ENCODE measurements at regions not wholly inside any gene's neighbourhood (a gene's known extent, or its start where the extent isn't known, plus 50 kb on each side); places are given as distances from the start of the nearest gene placed in this dataset.

- Histone ChIP-seq H3K4me1 (ENCODE audit: insufficient read depth, low read length, poor library complexity, severe bottlenecking) (no peaks in the 10 kb centered on the region), H3K4me3 (ENCODE audit: low read depth, low read length, poor library complexity, severe bottlenecking) (no peak overlapping the region), H3K27me3 (replicated peaks; ENCODE audit: insufficient read depth, low read depth, low read length, poor library complexity) (no peaks in the 10 kb centered on the region), H3K36me3 (ENCODE audit: insufficient read depth, low read length, poor library complexity, severe bottlenecking) (no peaks in the 10 kb centered on the region), H3K9me3 (ENCODE audit: low read depth, low read length, poor library complexity, severe bottlenecking) (no peaks in the 10 kb centered on the region), H3K27ac (ENCODE audit: low read depth, low read length, poor library complexity, severe bottlenecking) (no peak overlapping the region)
- no TSS peak for BruUV-seq (replicated peaks)
- CTCF ChIA-PET, result no interaction called here
- TF ChIP-seq, protein P1, sequence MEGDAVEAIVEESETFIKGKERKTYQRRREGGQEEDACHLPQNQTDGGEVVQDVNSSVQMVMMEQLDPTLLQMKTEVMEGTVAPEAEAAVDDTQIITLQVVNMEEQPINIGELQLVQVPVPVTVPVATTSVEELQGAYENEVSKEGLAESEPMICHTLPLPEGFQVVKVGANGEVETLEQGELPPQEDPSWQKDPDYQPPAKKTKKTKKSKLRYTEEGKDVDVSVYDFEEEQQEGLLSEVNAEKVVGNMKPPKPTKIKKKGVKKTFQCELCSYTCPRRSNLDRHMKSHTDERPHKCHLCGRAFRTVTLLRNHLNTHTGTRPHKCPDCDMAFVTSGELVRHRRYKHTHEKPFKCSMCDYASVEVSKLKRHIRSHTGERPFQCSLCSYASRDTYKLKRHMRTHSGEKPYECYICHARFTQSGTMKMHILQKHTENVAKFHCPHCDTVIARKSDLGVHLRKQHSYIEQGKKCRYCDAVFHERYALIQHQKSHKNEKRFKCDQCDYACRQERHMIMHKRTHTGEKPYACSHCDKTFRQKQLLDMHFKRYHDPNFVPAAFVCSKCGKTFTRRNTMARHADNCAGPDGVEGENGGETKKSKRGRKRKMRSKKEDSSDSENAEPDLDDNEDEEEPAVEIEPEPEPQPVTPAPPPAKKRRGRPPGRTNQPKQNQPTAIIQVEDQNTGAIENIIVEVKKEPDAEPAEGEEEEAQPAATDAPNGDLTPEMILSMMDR (conservative IDR thresholded peaks at IDR 0.05; ENCODE audit: low read depth, low read length), result no peak
- TF ChIP-seq EZH2 (IDR thresholded peaks at IDR 0.05; ENCODE audit: borderline replicate concordance, low read depth, low read length, poor library complexity, severe bottlenecking), result no peak
- POLR2A ChIA-PET (ENCODE audit: low non-redundant PET), result no interaction called here
- intact Hi-C loops (cut with micrococcal nuclease; ENCODE audit: unreplicated experiment), result no loop called here
- DNase-seq (ENCODE audit: low spot score), result no peak
These were observed 142.3 kb upstream of the SLIT2 start for GRCh38 chr4:20109391-20109790.

DNA sequence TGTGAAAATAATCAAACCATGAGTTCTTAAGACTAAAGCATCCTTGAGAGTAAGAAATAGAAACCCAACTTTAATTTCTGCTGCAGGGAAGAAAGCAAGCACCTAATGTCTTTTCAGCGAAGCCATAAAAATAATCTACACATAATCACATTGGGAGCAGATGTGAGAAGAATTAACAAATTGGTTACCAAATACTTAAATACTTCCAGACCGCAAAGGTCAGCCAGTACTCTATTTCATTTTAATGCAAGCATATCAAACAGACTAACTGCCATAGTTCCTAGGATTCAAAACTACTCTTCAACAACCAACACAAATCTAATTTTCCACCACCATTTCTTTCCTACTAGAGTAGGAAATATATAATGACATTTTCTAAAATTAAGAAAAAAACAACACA lies 144.8 kb upstream of the SLIT2 start:
- no TSS peak for BruUV-seq (replicated peaks)
- ChIA-PET CTCF (no interaction called here), POLR2A (ENCODE audit: low non-redundant PET) (no interaction called here)

GRCh38 chr4:20101831-20102230 lies 149.9 kb upstream of the SLIT2 start:
- Histone ChIP-seq H3K27ac (ENCODE audit: low read depth, low read length, poor library complexity, severe bottlenecking) (no peak overlapping the region), H3K27me3 (replicated peaks; ENCODE audit: insufficient read depth, low read depth, low read length, poor library complexity) (no peaks in the 10 kb centered on the region), H3K4me1 (ENCODE audit: insufficient read depth, low read length, poor library complexity, severe bottlenecking) (no peaks in the 10 kb centered on the region), H3K9me3 (ENCODE audit: low read depth, low read length, poor library complexity, severe bottlenecking) (no peaks in the 10 kb centered on the region), H3K4me3 (ENCODE audit: low read depth, low read length, poor library complexity, severe bottlenecking) (no peak overlapping the region), H3K36me3 (ENCODE audit: insufficient read depth, low read length, poor library complexity, severe bottlenecking) (no peaks in the 10 kb centered on the region)
- no peak for DNase-seq (ENCODE audit: low spot score)
- CTCF ChIA-PET, result no interaction called here
- no TSS peak for BruUV-seq (replicated peaks)
- POLR2A ChIA-PET (ENCODE audit: low non-redundant PET), result no interaction called here
- intact Hi-C loops (cut with micrococcal nuclease; ENCODE audit: unreplicated experiment), result no loop called here
- TF ChIP-seq, protein P1 (conservative IDR thresholded peaks at IDR 0.05; ENCODE audit: low read depth, low read length), result no peak
- no peak for TF ChIP-seq EZH2 (IDR thresholded peaks at IDR 0.05; ENCODE audit: borderline replicate concordance, low read depth, low read length, poor library complexity, severe bottlenecking)

More for the DNA sequence above, 144.8 kb upstream of the SLIT2 start:
- no peaks in the 10 kb centered on the region for H3K36me3 ChIP-seq (ENCODE audit: insufficient read depth, low read length, poor library complexity, severe bottlenecking)
- intact Hi-C loops (cut with micrococcal nuclease; ENCODE audit: unreplicated experiment), result no loop called here
- no peak for TF ChIP-seq EZH2 (IDR thresholded peaks at IDR 0.05; ENCODE audit: borderline replicate concordance, low read depth, low read length, poor library complexity, severe bottlenecking)
- TF ChIP-seq, protein P1 (conservative IDR thresholded peaks at IDR 0.05; ENCODE audit: low read depth, low read length), result no peak
- no peaks in the 10 kb centered on the region for H3K27me3 ChIP-seq (replicated peaks; ENCODE audit: insufficient read depth, low read depth, low read length, poor library complexity)
- no peak overlapping the region for H3K4me3 ChIP-seq (ENCODE audit: low read depth, low read length, poor library complexity, severe bottlenecking)
- H3K4me1 ChIP-seq (ENCODE audit: insufficient read depth, low read length, poor library complexity, severe bottlenecking), result no peaks in the 10 kb centered on the region
- no peaks in the 10 kb centered on the region for H3K9me3 ChIP-seq (ENCODE audit: low read depth, low read length, poor library complexity, severe bottlenecking)
- no peak overlapping the region for H3K27ac ChIP-seq (ENCODE audit: low read depth, low read length, poor library complexity, severe bottlenecking)
- no peak for DNase-seq (ENCODE audit: low spot score)
